Ascending aorta (tissue), 2 donors: ENCODE measurements at regions not wholly inside any gene's neighbourhood (a gene's known extent, or its start where the extent isn't known, plus 50 kb on each side); places are given as distances from the start of the nearest gene placed in this dataset.

ENCODE experiments used
- DNase-seq, 2 donors: peaks; one replicate each; pipeline ENCODE4 v3.0.0-alpha.2; 2019; ENCODE audit warnings: low spot score in 2 of 2
- H3K27ac ChIP-seq, 2 donors: fragments of 200-600 bp; sonication (generic); one replicate each; pipeline ENCODE4 v1.5.1; 2016 to 2017; ENCODE audit warnings: mild to moderate bottlenecking in 1 of 2
- H3K27me3 ChIP-seq: fragments of 200-600 bp; sonication (generic); one replicate; pipeline ENCODE4 v1.5.1; 2017
- H3K36me3 ChIP-seq, 2 donors: fragments of 200-600 bp; sonication (generic); one replicate each; pipeline ENCODE4 v1.5.1; 2016
- H3K4me1 ChIP-seq, 2 donors: fragments of 200-600 bp; sonication (generic); one replicate each; pipeline ENCODE4 v1.5.1; 2016 to 2017; ENCODE audit warnings: mild to moderate bottlenecking in 1 of 2
- H3K4me3 ChIP-seq, 2 donors: fragments of 200-600 bp; sonication (generic); one replicate each; pipeline ENCODE4 v1.5.1; 2016 to 2017; ENCODE audit warnings: mild to moderate bottlenecking in 1 of 2
- H3K9me3 ChIP-seq, 2 donors: fragments of 200-600 bp; sonication (generic); one replicate each; pipeline ENCODE4 v1.5.1; 2016
- CTCF ChIP-seq, 3 experiments: fragments of 200-600 bp in 2 of 3; fragments of 450-650 bp in 1 of 3; sonication (generic) in 2 of 3; IDR thresholded peaks; one replicate each; pipeline ENCODE4 v1.5.1; 2016 to 2019; ENCODE audit warnings: antibody characterized with exemption in 3 of 3, mild to moderate bottlenecking in 1 of 3, moderate library complexity in 1 of 3
- intact Hi-C: fragments of 100-400 bp; cut with DNase I; formaldehyde crosslinking; loops from one replicate; pipeline ENCODE4 v1.15.1; 2023

DNA sequence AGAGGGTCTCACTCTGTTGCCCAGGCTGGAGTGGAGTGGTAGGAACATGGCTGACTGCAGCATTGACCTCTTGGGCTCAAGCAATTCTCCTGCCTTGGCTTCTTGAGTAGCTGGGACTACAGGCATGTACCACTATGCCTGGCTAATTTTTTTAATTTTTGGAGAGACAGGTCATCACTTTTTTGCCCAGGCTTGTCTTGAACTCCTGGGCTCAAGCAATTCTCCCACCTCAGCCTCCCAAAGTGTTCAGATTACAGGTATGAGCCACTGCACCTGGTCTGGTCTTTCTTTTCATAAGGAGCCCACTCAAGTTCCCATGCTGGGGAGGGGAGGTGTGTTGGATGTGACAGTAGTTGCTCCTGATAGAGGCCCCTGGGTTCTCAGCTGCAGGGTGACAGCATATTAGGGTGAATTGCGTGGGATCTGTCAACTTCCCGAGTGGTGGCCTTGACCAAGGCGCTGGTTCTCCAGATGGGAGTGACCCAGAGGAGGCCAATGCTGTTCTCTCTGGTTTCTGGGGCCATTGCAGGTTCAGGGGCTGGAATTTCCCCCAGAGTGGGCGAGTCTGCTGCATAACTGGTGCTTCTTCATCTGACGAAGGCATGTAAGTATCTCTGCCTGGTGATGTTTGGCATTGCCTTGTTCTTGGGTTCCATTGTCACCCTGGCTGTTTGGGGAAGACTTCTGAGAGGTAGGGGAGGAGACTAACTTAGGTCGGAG, 52.4 kb upstream of the ESRRB start:
- DNase-seq, result no peak
- no peak overlapping the region for H3K4me3 ChIP-seq

DNA sequence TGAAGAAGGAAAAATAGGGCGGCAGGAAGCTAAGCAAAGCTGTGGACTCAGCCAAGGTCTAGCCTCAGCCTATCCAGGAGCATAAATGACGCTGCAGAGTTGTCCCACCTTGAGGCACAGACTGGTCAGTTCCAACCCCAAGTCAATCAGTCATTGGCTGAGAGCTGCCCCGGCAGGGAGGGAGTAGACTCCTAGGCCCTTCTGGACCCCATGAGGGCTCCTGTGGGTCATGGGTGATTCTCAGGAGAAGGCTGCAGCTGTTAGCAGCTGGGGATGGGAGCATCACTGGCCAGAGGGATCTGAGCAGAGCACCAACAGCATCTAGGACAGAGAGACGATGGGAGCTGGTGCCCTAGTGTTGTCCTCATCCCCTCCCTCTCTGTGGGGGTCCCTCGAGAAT, 51.8 kb upstream of the ESRRB start:
- H3K9me3 ChIP-seq, result no peaks in the 10 kb centered on the region
- H3K27ac ChIP-seq, result no peak overlapping the region
- no peaks in the 10 kb centered on the region for H3K36me3 ChIP-seq
- no peaks in the 10 kb centered on the region for H3K27me3 ChIP-seq
- H3K4me3 ChIP-seq, result no peak overlapping the region
- DNase-seq, result no peak
- TF ChIP-seq CTCF (IDR thresholded peaks at IDR 0.05), result no peak
- intact Hi-C loops, result no loop called here
- no peaks in the 10 kb centered on the region for H3K4me1 ChIP-seq

More for the DNA sequence above, 52.4 kb upstream of the ESRRB start:
- intact Hi-C loops, result no loop called here
- H3K27me3 ChIP-seq, result no peaks in the 10 kb centered on the region
- H3K9me3 ChIP-seq, result no peaks in the 10 kb centered on the region
- no peaks in the 10 kb centered on the region for H3K36me3 ChIP-seq
- TF ChIP-seq CTCF (IDR thresholded peaks at IDR 0.05), result no peak
- H3K27ac ChIP-seq, result no peak overlapping the region
- H3K4me1 ChIP-seq, result no peaks in the 10 kb centered on the region
